K562 (cell line): ENCODE measurements at regions not wholly inside any gene's neighbourhood (a gene's known extent, or its start where the extent isn't known, plus 50 kb on each side); places are given as distances from the start of the nearest gene placed in this dataset.

ENCODE experiments used
- ATAC-seq: fragments of 200-7000 bp; cut with Tn5 transposase; 3 replicates; pipeline ENCODE4 v1.9.1; 2020; ENCODE audit warnings: moderate library complexity
- BruUV-seq: library from RNA; stranded (reverse); fragments of 400-500 nt; replicated peaks from 2 replicates; lab custom pipeline; 2021; lab: Mats Ljungman, UMichigan
- CTCF ChIA-PET: fragments of 300-600 bp; formaldehyde crosslinking; extraction: SDS; loops from one replicate; lab custom pipeline; 2021; ENCODE audit warnings: low intra/inter-chr PET ratio; lab: Yijun Ruan, JAX
- POLR2A ChIA-PET: fragments of 300-600, 350-650 bp; sonication (Branson Sonifier 250); formaldehyde crosslinking; extraction: SDS; loops from one replicate; lab custom pipeline; 2021; ENCODE audit warnings: antibody characterized with exemption, inconsistent platforms; lab: Yijun Ruan, JAX
- DNase-seq, 4 experiments: peaks; one replicate each; pipeline versions ENCODE4 v3.0.0 to v3.0.0-alpha.2; 2011 to 2018; ENCODE audit warnings: low spot score in 3 of 4, mixed read lengths in 3 of 4; ENCODE audit errors: extremely low read depth in 1 of 4
- FAIRE-seq: peaks from 2 replicates; lab custom pipeline; 2011; peaks lifted over from hg19 to GRCh38; lab: Jason Lieb, UNC
- H2AFZ ChIP-seq: 2 replicates; pipeline ENCODE4 v1.6.0; 2011; ENCODE audit warnings: low read depth, low read length, control low read depth, inconsistent platforms
- H3K27ac ChIP-seq: fragments of 200-600 bp; 3 replicates; pipeline ENCODE4 v1.8.0; 2011; ENCODE audit warnings: low read depth, mild to moderate bottlenecking, control low read depth, inconsistent platforms, low read length, moderate library complexity, mixed read lengths; ENCODE audit errors: extremely low read depth
- H3K27me3 ChIP-seq, 2 experiments: fragments of 300-600 bp in 1 of 2; 2 replicates in 1 of 2; 3 replicates in 1 of 2; pipeline versions ENCODE4 v1.6.0 to v1.8.0; 2011; ENCODE audit warnings: inconsistent platforms in 2 of 2, low read length in 2 of 2, mild to moderate bottlenecking in 1 of 2, mixed read lengths in 1 of 2, moderate library complexity in 1 of 2; ENCODE audit not compliant: control insufficient read depth in 2 of 2, insufficient read depth in 2 of 2
- H3K36me3 ChIP-seq: fragments of 300-600 bp; 3 replicates; pipeline ENCODE4 v1.8.0; 2011; ENCODE audit warnings: mild to moderate bottlenecking, low read length, inconsistent platforms; ENCODE audit not compliant: control insufficient read depth, insufficient read depth
- H3K4me1 ChIP-seq, 2 experiments: fragments of 200-600 bp in 1 of 2; replicated peaks in 1 of 2; 2 replicates in 1 of 2; 3 replicates in 1 of 2; pipeline versions ENCODE4 v1.5.1 to v1.8.0; 2011; ENCODE audit warnings: inconsistent platforms in 2 of 2, low read length in 2 of 2, mild to moderate bottlenecking in 1 of 2, mixed read lengths in 1 of 2, moderate library complexity in 1 of 2; ENCODE audit not compliant: control insufficient read depth in 2 of 2, insufficient read depth in 2 of 2
- H3K4me2 ChIP-seq: 2 replicates; pipeline ENCODE4 v1.6.1; 2011; ENCODE audit warnings: low read length, control low read depth, inconsistent platforms, mixed read lengths; ENCODE audit not compliant: insufficient read depth
- H3K4me3 ChIP-seq: fragments of 200-600 bp; sonication (generic), shearing (Covaris generic); 2 replicates; pipeline ENCODE4 v1.5.1; 2016; ENCODE audit warnings: control low read depth, inconsistent platforms
- H3K79me2 ChIP-seq: fragments of 200-600 bp; 3 replicates; pipeline ENCODE4 v1.8.0; 2011; ENCODE audit warnings: low read length, inconsistent platforms; ENCODE audit not compliant: control insufficient read depth, insufficient read depth
- H3K9ac ChIP-seq, 2 experiments: 2 replicates each; pipeline versions ENCODE4 v1.6.0 to v1.6.1; 2011; ENCODE audit warnings: low read depth in 2 of 2, low read length in 2 of 2, control low read depth in 1 of 2, inconsistent platforms in 1 of 2, mild to moderate bottlenecking in 1 of 2, mixed read lengths in 1 of 2; ENCODE audit not compliant: insufficient read depth in 1 of 2
- H3K9me1 ChIP-seq: one replicate; pipeline ENCODE4 v1.6.0; 2011; ENCODE audit warnings: inconsistent platforms, mild to moderate bottlenecking, low read length, moderate library complexity; ENCODE audit not compliant: control insufficient read depth, insufficient read depth
- H3K9me3 ChIP-seq: replicated peaks from 2 replicates; pipeline ENCODE4 v1.5.1; 2011; ENCODE audit warnings: low read depth, low read length, inconsistent platforms; ENCODE audit not compliant: control insufficient read depth, insufficient read depth
- H4K20me1 ChIP-seq: replicated peaks from 2 replicates; pipeline ENCODE4 v1.6.1; 2011; ENCODE audit warnings: low read length, inconsistent platforms, mixed read lengths; ENCODE audit not compliant: control insufficient read depth, insufficient read depth
- ADNP ChIP-seq: fragments of 200-800 bp; sonication (Bioruptor generic); IDR thresholded peaks from 2 replicates; pipeline ENCODE4 v1.6.1; 2016; ENCODE audit warnings: missing genetic modification characterization, missing compliant biosample characterization
- CCAR2 ChIP-seq: fragments of 200-400 bp; formaldehyde crosslinking; IDR thresholded peaks from 2 replicates; pipeline ENCODE4 v1.6.1; 2017; ENCODE audit warnings: mild to moderate bottlenecking, low read depth, low read length
- DIDO1 ChIP-seq: fragments of 450-650 bp; IDR thresholded peaks from 2 replicates; pipeline ENCODE4 v1.6.1; 2016; ENCODE audit warnings: low read depth, missing biosample characterization, missing genetic modification characterization
- ETV6 ChIP-seq, 3 experiments: fragments of 150-350 bp in 1 of 3; sonication (generic) in 1 of 3; formaldehyde crosslinking in 1 of 3; IDR thresholded peaks; 2 replicates each; pipeline versions ENCODE4 v1.6.1 to v1.8.0; 2014 to 2022; ENCODE audit warnings: borderline replicate concordance in 2 of 3, low read depth in 2 of 3, antibody characterized with exemption in 1 of 3, low read length in 1 of 3, mild to moderate bottlenecking in 1 of 3, missing genetic modification reagents in 1 of 3
- KDM1A ChIP-seq, 2 experiments: fragments of 450-650 bp; IDR thresholded peaks; 2 replicates each; pipeline ENCODE4 v1.6.1; 2016; ENCODE audit warnings: mild to moderate bottlenecking in 2 of 2
- KLF1 ChIP-seq: fragments of 450-650 bp; IDR thresholded peaks from 2 replicates; pipeline ENCODE4 v1.6.1; 2016; ENCODE audit warnings: missing genetic modification characterization, missing compliant biosample characterization
- NCOA6 ChIP-seq: fragments of 450-650 bp; IDR thresholded peaks from 2 replicates; pipeline ENCODE4 v1.6.1; 2017; ENCODE audit warnings: mild to moderate bottlenecking
- SAFB2 ChIP-seq: fragments of 200-400 bp; formaldehyde crosslinking; IDR thresholded peaks from 2 replicates; pipeline ENCODE4 v1.6.1; 2018; ENCODE audit warnings: borderline replicate concordance, low read length, low read depth, moderate library complexity; ENCODE audit not compliant: severe bottlenecking
- STAG1 ChIP-seq: sonication (generic); formaldehyde crosslinking; IDR thresholded peaks from 2 replicates; pipeline ENCODE4 v1.5.0; 2020; ENCODE audit warnings: missing genetic modification reagents, borderline replicate concordance
- TGIF2 ChIP-seq: sonication (generic); formaldehyde crosslinking; IDR thresholded peaks from 2 replicates; pipeline ENCODE4 v1.8.1; 2022; ENCODE audit warnings: mild to moderate bottlenecking, missing genetic modification reagents, moderate library complexity
- ZKSCAN1 ChIP-seq: fragments of 150-350 bp; IDR thresholded peaks from 2 replicates; pipeline ENCODE4 v1.6.1; 2016; ENCODE audit warnings: low read depth, low read length
- ZNF282 ChIP-seq: sonication (generic); formaldehyde crosslinking; IDR thresholded peaks from 2 replicates; pipeline ENCODE4 v1.8.1; 2023; ENCODE audit warnings: missing genetic modification reagents
- ZNF41 ChIP-seq: fragments of 250-450 bp; sonication (Bioruptor Pico); conservative IDR thresholded peaks from 2 replicates; pipeline ENCODE4 v1.4.0; 2020; ENCODE audit warnings: mild to moderate bottlenecking
- ZSCAN32 ChIP-seq: fragments of 450-650 bp; formaldehyde crosslinking; IDR thresholded peaks from 2 replicates; pipeline ENCODE4 v1.4.0; 2020; ENCODE audit warnings: mild to moderate bottlenecking, moderate library complexity
- whole genome bisulfite sequencing: fragments of 100-300 bp; shearing (Covaris generic); methylation state at CpG from one replicate; pipeline ENCODE4 v1.1.6; 2016; ENCODE audit warnings: low coverage, mixed read lengths; ENCODE audit not compliant: insufficient coverage; ENCODE audit errors: missing lambda C conversion rate; 5-methylcytosine and 5-hydroxymethylcytosine counted together
- in situ Hi-C: fragments of 300-500 bp; cut with MboI; formaldehyde crosslinking; loops from 4 replicates; pipeline ENCODE4 v1.15.0; 2018; ENCODE audit warnings: inconsistent platforms, mixed read lengths
- intact Hi-C: fragments of 100-400 bp; cut with micrococcal nuclease; formaldehyde crosslinking; loops from 2 replicates; pipeline ENCODE4 v1.14.2; 2022

GRCh38 chr5:7096294-7096693 lies 299.6 kb upstream of the ADCY2 start:
- no TSS peak for BruUV-seq
- H3K36me3 ChIP-seq: no peaks in the 10 kb centered on the region
- no peaks in the 10 kb centered on the region for H3K27me3 ChIP-seq
- no peak overlapping the region for H3K4me3 ChIP-seq
- no peak overlapping the region for H3K9ac ChIP-seq
- intact Hi-C loops: no loop called here
- no peaks in the 10 kb centered on the region for H3K9me1 ChIP-seq
- ChIA-PET POLR2A (no interaction called here), CTCF (no interaction called here)
- in situ Hi-C loops: no loop called here
- no peaks in the 10 kb centered on the region for H4K20me1 ChIP-seq
- H2AFZ ChIP-seq: no peak overlapping the region
- H3K27ac ChIP-seq: no peak overlapping the region
- DNase-seq: no peak
- no peak overlapping the region for H3K4me2 ChIP-seq
- no peak for ATAC-seq
- no peaks in the 10 kb centered on the region for H3K9me3 ChIP-seq
- no peak for FAIRE-seq
- H3K4me1 ChIP-seq: no peaks in the 10 kb centered on the region
- TF ChIP-seq TGIF2 (CRISPR knock-in tag) (no peak), STAG1 (no peak), ZSCAN32 (no peak), DIDO1 (tag) (no peak), ZNF41 (CRISPR knock-in tag) (no peak), ETV6 (IDR thresholded peaks at IDR 0.05; ENCODE audit: borderline replicate concordance in 1 of 2, low read depth in 2 of 2, low read length in 1 of 2) (no peak), ETV6 (CRISPR knock-in tag; IDR thresholded peaks at IDR 0.05; ENCODE audit: borderline replicate concordance) (no peak), ZKSCAN1 (no peak), ZNF282 (CRISPR knock-in tag) (no peak), NCOA6 (no peak), KDM1A (IDR thresholded peaks at IDR 0.05) (no peak), ADNP (tag) (no peak), SAFB2 (no peak), CCAR2 (no peak), KLF1 (tag) (no peak)
- H3K79me2 ChIP-seq: no peaks in the 10 kb centered on the region
- 0% methylated on average over 2 of the region's 2 CpGs for WGBS
